Skeletal muscle cell (primary cell): ENCODE measurements at regions not wholly inside any gene's neighbourhood (a gene's known extent, or its start where the extent isn't known, plus 50 kb on each side); places are given as distances from the start of the nearest gene placed in this dataset.
"Not testable (repeated sequence)": the region's sequence is repeated elsewhere in the genome, so short reads cannot be mapped to it uniquely, and the experiment has no call there.

ENCODE experiments used
- DNase-seq: peaks from one replicate; pipeline ENCODE4 v3.0.0-alpha.2; 2010; ENCODE audit warnings: low read depth
- H3K4me3 ChIP-seq: 2 replicates; pipeline ENCODE4 v1.5.1; 2011; ENCODE audit warnings: low read depth, mild to moderate bottlenecking, control low read depth, low read length, moderate library complexity

DNA sequence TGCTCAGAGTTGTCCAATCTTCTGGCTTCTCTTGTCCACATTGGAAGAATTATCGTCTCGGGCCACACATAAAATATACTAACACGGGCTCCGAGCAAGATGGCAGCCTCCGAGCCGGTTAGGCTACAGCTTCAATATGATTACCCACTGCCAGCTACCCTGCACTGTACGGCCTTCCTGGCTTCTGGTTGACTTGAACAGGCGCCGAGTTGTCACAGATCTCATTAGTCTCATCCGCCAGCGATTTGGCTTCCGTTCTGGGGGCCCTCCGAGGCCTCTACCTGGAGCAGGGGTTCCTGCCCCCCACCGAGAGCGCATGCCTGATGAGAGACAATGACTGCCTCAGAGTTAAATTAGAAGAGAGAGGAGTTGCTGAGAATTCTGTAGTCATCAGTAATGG is 101.2 kb upstream of the NUDT6 start:
- DNase-seq = no peak
- no peak overlapping the region for H3K4me3 ChIP-seq

DNA sequence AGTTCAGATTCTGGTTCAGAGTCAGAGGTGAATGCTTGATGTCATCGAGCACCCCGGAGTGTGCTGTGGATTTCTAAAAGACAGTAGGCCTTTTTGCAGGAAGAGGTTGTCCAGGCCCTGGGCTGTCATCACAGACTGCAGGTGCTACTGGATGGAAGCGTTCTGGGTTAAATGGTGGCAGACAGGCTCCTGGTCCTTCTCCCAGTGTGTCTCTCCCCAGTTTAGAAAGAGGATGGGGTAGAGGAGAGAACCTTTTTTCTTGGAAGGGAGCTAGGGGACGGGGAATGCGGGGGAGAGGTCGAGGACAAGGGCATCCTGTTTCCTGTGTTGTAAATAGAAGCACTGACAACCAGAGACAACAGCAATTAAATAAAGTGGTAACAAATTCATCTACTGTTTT is 102.3 kb upstream of the NUDT6 start:
- no peak for DNase-seq
- no peak overlapping the region for H3K4me3 ChIP-seq

- DNase-seq = no peak
- no peak overlapping the region for H3K4me3 ChIP-seq
Measured at GRCh38 chr4:123025398-123025797, 103.0 kb upstream of the NUDT6 start.

GRCh38 chr4:123026015-123026414 is 103.6 kb upstream of the NUDT6 start:
- peak; percentile 39 for DNase-seq
- H3K4me3 ChIP-seq = not testable (repeated sequence)

- DNase-seq = no peak
- no peak overlapping the region for H3K4me3 ChIP-seq
Measured at GRCh38 chr4:123031664-123032063, 109.3 kb upstream of the NUDT6 start.

DNA sequence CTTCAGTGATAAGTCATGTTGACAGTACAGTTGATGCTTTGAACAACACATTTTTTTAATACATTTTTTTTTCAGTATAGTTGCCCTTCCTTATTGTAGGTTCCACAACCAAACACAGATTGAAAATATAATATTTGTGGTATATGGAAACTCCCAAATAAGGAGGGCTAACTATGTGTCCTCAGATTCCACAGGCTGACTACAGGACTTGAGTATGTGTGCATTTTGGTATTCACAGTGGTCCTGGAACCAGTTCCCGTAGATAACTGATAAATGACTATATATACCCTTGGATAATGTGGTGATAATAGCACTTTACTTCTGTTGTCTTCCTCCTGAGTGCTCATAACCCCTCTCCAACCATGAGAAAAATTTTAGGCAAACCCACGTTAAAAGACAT is 111.6 kb upstream of the NUDT6 start:
- H3K4me3 ChIP-seq = no peak overlapping the region
- no peak for DNase-seq

- no peak for DNase-seq
Measured at GRCh38 chr4:123035239-123035638, 112.8 kb upstream of the NUDT6 start.

GRCh38 chr4:123037804-123038203 is 115.4 kb upstream of the NUDT6 start:
- DNase-seq = no peak
- no peak overlapping the region for H3K4me3 ChIP-seq

More at GRCh38 chr4:123035239-123035638, 112.8 kb upstream of the NUDT6 start:
- no peak overlapping the region for H3K4me3 ChIP-seq

GRCh38 chr4:123042095-123042494 is 119.7 kb upstream of the NUDT6 start:
- DNase-seq = no peak

GRCh38 chr4:123043013-123043412 is 120.6 kb upstream of the NUDT6 start:
- DNase-seq = no peak
- H3K4me3 ChIP-seq = no peak overlapping the region

More at GRCh38 chr4:123042095-123042494, 119.7 kb upstream of the NUDT6 start:
- no peak overlapping the region for H3K4me3 ChIP-seq

DNA sequence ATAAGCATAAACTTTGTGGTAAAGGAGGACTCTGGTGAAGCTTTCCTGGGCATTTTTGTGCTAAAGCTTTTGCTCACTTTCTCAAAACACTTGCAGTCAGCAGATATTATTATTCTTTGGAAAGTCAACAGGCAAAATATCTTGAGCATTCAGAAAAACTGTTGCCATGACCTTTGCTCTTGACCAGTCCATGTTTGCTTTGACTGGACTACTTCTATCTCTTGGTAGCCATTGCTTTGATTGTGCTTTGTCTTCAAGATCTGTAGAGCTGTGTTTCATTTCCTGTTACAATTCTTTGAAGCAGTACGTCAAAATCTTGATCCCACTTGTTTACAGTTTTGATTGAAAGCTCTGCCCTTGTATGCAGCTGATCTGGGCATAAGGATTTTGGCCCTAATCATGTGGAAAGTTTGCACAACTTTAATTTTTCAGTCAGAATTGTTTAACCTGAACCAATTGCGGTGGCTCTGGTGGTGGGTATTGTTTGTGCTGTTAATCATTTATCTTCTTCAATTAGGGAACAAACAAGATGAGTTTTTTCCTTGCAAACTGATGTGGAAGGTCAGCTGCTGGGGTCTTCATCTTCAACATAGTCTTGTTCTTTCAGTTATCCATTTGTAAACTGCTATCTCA is 121.5 kb upstream of the NUDT6 start:
- DNase-seq = no peak
- no peak overlapping the region for H3K4me3 ChIP-seq

DNA sequence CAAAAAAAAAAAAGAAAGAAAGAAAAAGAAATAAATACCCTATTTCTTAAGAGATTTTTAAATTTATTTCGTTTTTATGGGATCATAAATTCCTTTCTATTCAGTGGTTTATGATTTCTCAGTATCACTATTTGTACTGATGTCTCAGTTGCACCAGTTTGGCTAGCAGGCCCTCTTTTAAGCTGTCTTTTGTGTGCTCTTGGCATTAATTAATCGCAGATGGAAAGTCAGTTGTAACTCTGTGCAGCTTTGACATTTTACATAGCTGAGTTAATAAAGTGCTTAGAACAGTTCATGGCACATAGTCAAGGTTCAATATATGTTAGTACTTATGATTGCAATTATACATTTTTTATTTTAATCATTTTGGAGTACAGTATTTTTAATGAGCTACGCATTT is 123.7 kb upstream of the NUDT6 start:
- no peak for DNase-seq
- no peak overlapping the region for H3K4me3 ChIP-seq

DNA sequence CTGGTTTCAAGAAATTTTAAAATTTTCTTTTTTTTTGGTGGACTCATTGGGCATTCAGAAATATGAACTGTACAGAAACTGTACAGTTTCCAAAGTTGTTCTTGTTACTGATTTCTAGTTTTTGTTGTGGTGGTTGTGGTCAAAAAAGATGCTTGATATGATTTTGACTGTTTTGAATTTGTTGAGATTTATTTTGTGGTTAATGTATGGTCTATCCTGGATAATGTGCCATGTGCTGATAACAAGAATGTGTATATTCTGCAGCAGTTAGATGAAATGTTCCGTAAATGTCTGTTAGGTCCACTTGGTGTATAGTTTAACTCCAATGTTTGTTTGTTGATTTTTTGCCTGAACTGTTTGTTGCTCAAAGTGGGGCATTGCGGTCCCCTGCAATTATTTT is 127.6 kb upstream of the NUDT6 start:
- DNase-seq = no peak
- no peak overlapping the region for H3K4me3 ChIP-seq

- DNase-seq = no peak
- no peak overlapping the region for H3K4me3 ChIP-seq
Measured at GRCh38 chr4:123052007-123052406, 129.6 kb upstream of the NUDT6 start.

DNA sequence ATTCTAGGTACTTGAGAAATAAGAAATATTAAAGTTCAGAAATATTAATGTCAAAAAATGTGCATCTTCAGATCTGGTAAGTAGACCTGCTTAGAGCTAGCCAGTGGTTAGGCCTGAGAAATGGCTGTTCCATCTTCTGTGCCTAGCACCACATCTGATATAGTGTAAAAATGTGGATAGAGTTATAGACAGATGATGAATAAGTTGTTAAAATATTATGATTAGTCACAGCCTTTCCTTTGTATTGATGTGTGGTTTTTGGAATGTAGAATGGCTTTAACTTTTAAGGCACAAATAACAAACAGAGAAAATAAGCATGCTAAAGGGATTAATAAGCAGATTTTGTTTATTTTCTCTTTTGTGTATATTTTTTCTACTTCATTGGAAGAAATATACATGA is 133.5 kb upstream of the NUDT6 start:
- no peak overlapping the region for H3K4me3 ChIP-seq
- DNase-seq = no peak

- H3K4me3 ChIP-seq = no peak overlapping the region
- no peak for DNase-seq
Measured at GRCh38 chr4:123060039-123060770, 137.8 kb upstream of the NUDT6 start.

DNA sequence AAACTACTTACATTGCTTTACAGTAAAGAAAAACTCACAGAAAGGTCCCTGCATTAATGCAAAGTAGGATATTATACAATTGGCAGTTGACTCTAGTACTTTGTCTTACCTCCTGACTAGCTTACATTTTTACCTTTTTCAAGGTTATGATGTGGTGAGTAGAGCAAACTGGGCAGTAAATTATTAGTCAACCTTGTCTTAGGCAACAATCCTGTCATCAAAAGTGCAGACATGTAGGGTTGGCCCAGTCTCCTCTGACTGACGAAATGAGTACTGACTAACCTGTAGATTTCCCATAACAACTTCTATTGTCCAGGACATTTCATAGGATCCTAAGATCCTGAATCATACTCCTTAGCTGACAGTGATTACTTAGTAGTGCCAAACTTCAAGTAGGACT is 142.0 kb upstream of the NUDT6 start:
- DNase-seq = peak; percentile 47
- no peak overlapping the region for H3K4me3 ChIP-seq

DNA sequence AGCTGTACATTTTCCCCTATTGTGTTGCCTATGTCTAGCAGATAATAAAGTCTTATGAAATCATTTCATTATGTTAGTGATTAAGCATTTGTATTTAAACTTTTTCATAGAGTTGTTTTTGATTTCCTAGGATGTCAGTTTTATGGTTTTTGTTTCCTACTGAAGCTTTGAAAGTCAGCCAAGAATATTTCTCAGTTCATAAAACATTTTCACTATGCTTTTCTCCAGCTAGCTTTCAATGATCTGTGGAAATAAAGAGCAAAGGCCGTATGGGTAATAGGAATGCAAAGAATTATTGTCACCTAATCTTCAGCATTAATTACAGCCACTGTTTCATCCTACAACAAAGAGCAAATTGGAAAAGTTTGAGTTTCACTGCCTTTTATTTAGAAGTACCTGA is 145.7 kb upstream of the NUDT6 start:
- no peak overlapping the region for H3K4me3 ChIP-seq
- no peak for DNase-seq

DNA sequence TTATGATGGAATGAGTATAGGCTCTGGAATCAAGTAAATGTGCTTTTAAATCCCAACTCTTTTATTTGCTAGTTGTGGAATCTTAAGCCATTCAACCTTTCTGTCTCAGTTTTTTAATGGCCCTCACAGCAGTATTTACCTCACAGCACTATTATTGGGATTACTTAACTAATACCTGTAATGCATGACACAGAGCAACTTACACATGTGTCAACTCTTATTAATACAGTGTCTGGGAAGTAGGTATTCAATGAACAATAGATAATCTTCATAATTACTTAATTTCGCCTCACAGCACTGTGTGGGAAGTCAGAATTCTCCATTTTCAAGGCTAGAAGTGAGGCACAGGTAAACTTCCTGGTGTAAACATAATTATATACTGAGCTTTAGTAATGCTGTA is 149.7 kb upstream of the NUDT6 start:
- H3K4me3 ChIP-seq = no peak overlapping the region
- no peak for DNase-seq

GRCh38 chr4:123073650-123074049 is 151.3 kb upstream of the NUDT6 start:
- DNase-seq = no peak

DNA sequence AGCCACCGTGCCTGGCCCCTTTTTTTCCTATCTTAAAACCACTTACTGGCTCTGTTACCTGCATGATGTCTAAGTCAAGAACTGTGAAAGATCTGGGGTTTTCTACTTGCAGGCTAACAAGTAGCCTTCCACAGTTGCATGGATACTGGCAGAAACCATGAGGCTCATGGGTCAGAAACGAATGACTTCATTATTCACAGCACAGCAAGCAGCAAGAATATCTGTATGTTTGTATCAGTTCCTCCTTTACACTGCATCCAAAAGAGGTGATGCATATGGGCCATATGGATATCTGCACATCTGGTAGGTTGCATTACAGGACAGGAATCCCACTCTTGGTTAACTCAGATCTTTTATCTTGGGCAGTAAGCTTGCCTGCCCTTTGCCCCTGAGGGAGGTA is 154.9 kb upstream of the NUDT6 start:
- no peak for DNase-seq
- no peak overlapping the region for H3K4me3 ChIP-seq

More at GRCh38 chr4:123073650-123074049, 151.3 kb upstream of the NUDT6 start:
- H3K4me3 ChIP-seq = no peak overlapping the region
